Panc1 (cell line): ENCODE measurements at regions not wholly inside any gene's neighbourhood (a gene's known extent, or its start where the extent isn't known, plus 50 kb on each side); places are given as distances from the start of the nearest gene placed in this dataset.

Source experiments
- ATAC-seq: fragments of 200-7000 bp; cut with Tn5 transposase; 2 replicates; pipeline ENCODE4 v1.9.1; 2020; ENCODE audit warnings: mild to moderate bottlenecking, moderate library complexity
- BruUV-seq: library from RNA; stranded (reverse); fragments of 400-500 nt; replicated peaks from 2 replicates; lab custom pipeline; 2021; lab: Mats Ljungman, UMichigan
- CTCF ChIA-PET: fragments of 300-600 bp; sonication (Branson Sonifier 250); formaldehyde crosslinking; loops from one replicate; lab custom pipeline; 2022; ENCODE audit warnings: antibody characterized with exemption; lab: Charles Lee
- POLR2A ChIA-PET: fragments of 300-600 bp; sonication (Branson Sonifier 250); formaldehyde crosslinking; loops from one replicate; lab custom pipeline; 2022; ENCODE audit warnings: antibody characterized with exemption; lab: Charles Lee
- DNase-seq: peaks from one replicate; pipeline ENCODE4 v3.0.0-alpha.2; 2010; ENCODE audit warnings: low read depth, low spot score
- H3K27ac ChIP-seq: 2 replicates; pipeline ENCODE4 v1.5.1; 2011; ENCODE audit warnings: mild to moderate bottlenecking, low read length, inconsistent platforms
- H3K27me3 ChIP-seq: fragments of 200-500 bp; sonication (Bioruptor generic); 2 replicates; pipeline ENCODE4 v1.6.0; 2014; ENCODE audit warnings: low read length, inconsistent platforms; ENCODE audit not compliant: control insufficient read depth, insufficient read depth
- H3K36me3 ChIP-seq: fragments of 200-500 bp; sonication (Bioruptor generic); 2 replicates; pipeline ENCODE4 v1.5.1; 2014; ENCODE audit warnings: inconsistent platforms, mild to moderate bottlenecking, low read length, moderate library complexity; ENCODE audit not compliant: control insufficient read depth, insufficient read depth
- H3K4me1 ChIP-seq: 2 replicates; pipeline ENCODE4 v1.5.1; 2011; ENCODE audit warnings: inconsistent platforms, mild to moderate bottlenecking, low read length, moderate library complexity; ENCODE audit not compliant: control insufficient read depth, insufficient read depth
- H3K4me3 ChIP-seq, 2 experiments: 2 replicates each; pipeline ENCODE4 v1.5.1; 2011 to 2012; ENCODE audit warnings: low read depth in 2 of 2, low read length in 2 of 2, mild to moderate bottlenecking in 2 of 2, inconsistent platforms in 1 of 2, moderate library complexity in 1 of 2
- H3K9me3 ChIP-seq: fragments of 200-500 bp; sonication (Bioruptor generic); 2 replicates; pipeline ENCODE4 v1.5.1; 2014; ENCODE audit warnings: low read depth, mild to moderate bottlenecking, inconsistent platforms, low read length, moderate library complexity; ENCODE audit not compliant: control insufficient read depth, insufficient read depth
- CTCF ChIP-seq: fragments of 450-650 bp; IDR thresholded peaks from 2 replicates; pipeline ENCODE4 v1.5.1; 2017; ENCODE audit warnings: mild to moderate bottlenecking
- POLR2AphosphoS5 ChIP-seq: IDR thresholded peaks from 2 replicates; pipeline ENCODE4 v1.6.1; 2012; ENCODE audit warnings: mild to moderate bottlenecking, low read depth, low read length, moderate library complexity
- REST ChIP-seq, 2 experiments: IDR thresholded peaks; 2 replicates each; pipeline ENCODE4 v1.6.1; 2011 to 2012; ENCODE audit warnings: low read depth in 2 of 2, control low read depth in 1 of 2, low read length in 1 of 2, mild to moderate bottlenecking in 1 of 2, moderate library complexity in 1 of 2; ENCODE audit not compliant: insufficient read depth in 1 of 2
- SIN3A ChIP-seq: IDR thresholded peaks from 2 replicates; pipeline ENCODE4 v1.6.1; 2012; ENCODE audit warnings: low read depth, mild to moderate bottlenecking, low read length, moderate library complexity, borderline replicate concordance; ENCODE audit not compliant: insufficient read depth
- TCF7L2 ChIP-seq: IDR thresholded peaks from 2 replicates; pipeline ENCODE4 v1.6.1; 2011; ENCODE audit warnings: mild to moderate bottlenecking, low read depth, low read length, inconsistent platforms
- in situ Hi-C: cut with HindIII; loops from 2 replicates; pipeline ENCODE4 v1.10.0; 2016; ENCODE audit warnings: low sequenced_read_pairs, low pct_unique_long_range_greater_than_20kb
- intact Hi-C: fragments of 100-400 bp; cut with micrococcal nuclease; formaldehyde crosslinking; loops from one replicate; pipeline ENCODE4 v1.10.0; 2022; ENCODE audit not compliant: unreplicated experiment

GRCh38 chr14:49417790-49418189 lies 168.4 kb downstream of the RPS29 start:
- Histone ChIP-seq H3K36me3 (no peaks in the 10 kb centered on the region), H3K9me3 (no peaks in the 10 kb centered on the region), H3K4me3 (no peak overlapping the region), H3K27me3 (peaks cover 7% of the 10 kb centered on the region; the same call in 1 of the 2 replicates), H3K4me1 (no peaks in the 10 kb centered on the region), H3K27ac (no peak overlapping the region)
- ChIA-PET CTCF (no interaction called here), POLR2A (no interaction called here)
- TF ChIP-seq TCF7L2 (no peak), POLR2AphosphoS5 (no peak), REST (IDR thresholded peaks at IDR 0.05; ENCODE audit: insufficient read depth in 1 of 2, low read depth in 2 of 2, low read length in 1 of 2) (no peak), CTCF (no peak), SIN3A (no peak)
- no peak for DNase-seq
- BruUV-seq: no TSS peak
- intact Hi-C loops (no loop called here), in situ Hi-C loops (no loop called here)
- ATAC-seq: no peak

GRCh38 chr14:49408187-49408933 lies 177.8 kb downstream of the RPS29 start:
- in situ Hi-C loops (no loop called here), intact Hi-C loops (no loop called here)
- H3K27me3 ChIP-seq: no peaks in the 10 kb centered on the region
- no peaks in the 10 kb centered on the region for H3K4me1 ChIP-seq
- POLR2A ChIA-PET: no interaction called here
- TF ChIP-seq TCF7L2: no peak
- BruUV-seq: no TSS peak
- H3K9me3 ChIP-seq: no peaks in the 10 kb centered on the region
- DNase-seq (no peak), ATAC-seq (no peak)
- CTCF ChIA-PET: no interaction called here
- no peak overlapping the region for H3K4me3 ChIP-seq
- H3K36me3 ChIP-seq: no peaks in the 10 kb centered on the region
- H3K27ac ChIP-seq: no peak overlapping the region

- DNase-seq (no peak), ATAC-seq (no peak)
- no peak overlapping the region for H3K4me3 ChIP-seq
- no peaks in the 10 kb centered on the region for H3K4me1 ChIP-seq
- no peaks in the 10 kb centered on the region for H3K9me3 ChIP-seq
- no peaks in the 10 kb centered on the region for H3K36me3 ChIP-seq
- in situ Hi-C loops: no loop called here
- no peaks in the 10 kb centered on the region for H3K27me3 ChIP-seq
- no peak for TF ChIP-seq CTCF
- no peak for TF ChIP-seq TCF7L2
- TF ChIP-seq POLR2AphosphoS5: no peak
- no peak for TF ChIP-seq REST (IDR thresholded peaks at IDR 0.05; ENCODE audit: insufficient read depth in 1 of 2, low read depth in 2 of 2, low read length in 1 of 2)
- TF ChIP-seq SIN3A: no peak
- no peak overlapping the region for H3K27ac ChIP-seq
- no TSS peak for BruUV-seq
- intact Hi-C loops: no loop called here
- CTCF ChIA-PET: no interaction called here
- POLR2A ChIA-PET: no interaction called here
Observed at GRCh38 chr14:49405291-49405690, 180.9 kb downstream of the RPS29 start.
